ENCODE measurements at regions not wholly inside any gene's neighbourhood (a gene's known extent, or its start where the extent isn't known, plus 50 kb on each side); places are given as distances from the start of the nearest gene placed in this dataset.

DNA sequence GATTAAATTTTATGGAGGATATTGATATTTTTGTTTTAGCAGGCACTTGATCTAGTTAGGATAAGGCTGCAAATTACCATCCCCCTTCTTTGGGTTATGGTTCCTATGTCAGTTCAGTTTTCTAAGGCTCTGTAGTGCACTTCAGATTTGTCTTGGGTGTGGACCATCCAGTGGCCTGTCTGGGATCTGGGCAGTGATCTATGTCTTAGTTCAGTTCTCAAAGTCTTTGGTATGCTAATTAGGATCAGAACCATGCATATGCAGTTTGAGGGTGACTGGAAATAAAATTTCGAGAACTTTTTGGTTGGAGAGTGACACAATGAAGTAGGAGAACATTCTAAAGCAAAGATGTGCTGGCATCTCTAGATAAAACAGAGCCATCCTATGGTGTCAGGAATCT lies 388.2 kb downstream of the MID1IP1 start:
- Mint-ChIP-seq H3K27me3 (no peaks in the 10 kb centered on the region), H3K27ac (no peak overlapping the region), H3K36me3 (no peaks in the 10 kb centered on the region), H3K9me3 (no peaks in the 10 kb centered on the region), H3K4me1 (no peaks in the 10 kb centered on the region), H3K4me3 (no peak overlapping the region)
- POLR2A ChIA-PET = no interaction called here
- DNase-seq (no peak), ATAC-seq (ENCODE audit: low read depth) (no peak)

DNA sequence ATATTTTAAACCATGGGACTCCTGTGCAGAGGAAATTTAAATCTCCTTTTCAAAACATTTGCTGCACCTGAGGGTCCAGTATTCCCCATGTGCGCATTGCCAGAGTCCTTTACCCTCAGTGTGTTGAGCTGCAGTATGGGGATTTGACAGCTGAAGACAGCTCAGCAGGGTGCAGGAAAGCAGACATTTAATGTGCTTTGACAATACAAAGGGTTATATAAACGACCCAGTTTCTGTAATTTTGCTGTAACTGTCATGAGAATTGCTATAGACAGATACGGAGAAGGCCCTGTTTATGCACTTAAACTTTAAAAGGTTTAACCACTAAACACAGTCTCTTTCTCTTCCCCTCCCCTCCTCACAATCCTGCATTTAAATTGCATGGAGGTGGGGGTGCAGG lies 393.4 kb downstream of the MID1IP1 start:
- no peaks in the 10 kb centered on the region for H3K36me3 Mint-ChIP-seq
- H3K4me1 Mint-ChIP-seq = peaks cover 22% of the 10 kb centered on the region
- ATAC-seq (ENCODE audit: low read depth) = no peak
- no peak overlapping the region for H3K4me3 Mint-ChIP-seq
- H3K9me3 Mint-ChIP-seq = peaks cover 1% of the 10 kb centered on the region
- DNase-seq = no peak
- POLR2A ChIA-PET = interaction anchor here (1.6 kb wide), 1 partner anchor 20 kb away, joined by 6 read pairs; no protein-coding TSS in a partner anchor
- no peaks in the 10 kb centered on the region for H3K27me3 Mint-ChIP-seq
- H3K27ac Mint-ChIP-seq = no peak overlapping the region

DNA sequence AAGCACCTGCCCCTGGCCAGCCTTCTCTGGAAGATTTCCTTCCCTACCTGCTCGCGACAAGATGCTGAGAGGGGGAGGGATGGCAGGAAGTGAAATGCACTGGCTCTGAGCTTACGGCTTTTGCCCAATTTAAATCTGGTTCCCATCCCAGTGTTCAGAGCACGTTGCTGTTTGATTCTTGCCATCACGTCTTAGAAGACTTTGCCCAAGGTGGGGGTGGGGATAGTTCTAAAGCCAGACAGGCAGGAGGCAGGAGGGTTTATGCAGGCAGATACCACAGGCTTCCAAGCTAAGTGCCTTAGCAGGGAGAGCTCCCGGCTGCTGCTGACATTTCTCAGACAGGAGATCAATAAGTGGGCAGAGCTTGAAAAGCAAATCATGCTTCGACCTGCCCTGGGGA lies 393.9 kb downstream of the MID1IP1 start:
- Mint-ChIP-seq H3K9me3 (peaks cover 2% of the 10 kb centered on the region), H3K4me3 (no peak overlapping the region), H3K27me3 (no peaks in the 10 kb centered on the region), H3K36me3 (no peaks in the 10 kb centered on the region), H3K4me1 (peaks cover 23% of the 10 kb centered on the region), H3K27ac (no peak overlapping the region)
- DNase-seq (no peak), ATAC-seq (ENCODE audit: low read depth) (no peak)
- POLR2A ChIA-PET = interaction anchor here (1.6 kb wide), 1 partner anchor 20 kb away, joined by 6 read pairs; no protein-coding TSS in a partner anchor

DNA sequence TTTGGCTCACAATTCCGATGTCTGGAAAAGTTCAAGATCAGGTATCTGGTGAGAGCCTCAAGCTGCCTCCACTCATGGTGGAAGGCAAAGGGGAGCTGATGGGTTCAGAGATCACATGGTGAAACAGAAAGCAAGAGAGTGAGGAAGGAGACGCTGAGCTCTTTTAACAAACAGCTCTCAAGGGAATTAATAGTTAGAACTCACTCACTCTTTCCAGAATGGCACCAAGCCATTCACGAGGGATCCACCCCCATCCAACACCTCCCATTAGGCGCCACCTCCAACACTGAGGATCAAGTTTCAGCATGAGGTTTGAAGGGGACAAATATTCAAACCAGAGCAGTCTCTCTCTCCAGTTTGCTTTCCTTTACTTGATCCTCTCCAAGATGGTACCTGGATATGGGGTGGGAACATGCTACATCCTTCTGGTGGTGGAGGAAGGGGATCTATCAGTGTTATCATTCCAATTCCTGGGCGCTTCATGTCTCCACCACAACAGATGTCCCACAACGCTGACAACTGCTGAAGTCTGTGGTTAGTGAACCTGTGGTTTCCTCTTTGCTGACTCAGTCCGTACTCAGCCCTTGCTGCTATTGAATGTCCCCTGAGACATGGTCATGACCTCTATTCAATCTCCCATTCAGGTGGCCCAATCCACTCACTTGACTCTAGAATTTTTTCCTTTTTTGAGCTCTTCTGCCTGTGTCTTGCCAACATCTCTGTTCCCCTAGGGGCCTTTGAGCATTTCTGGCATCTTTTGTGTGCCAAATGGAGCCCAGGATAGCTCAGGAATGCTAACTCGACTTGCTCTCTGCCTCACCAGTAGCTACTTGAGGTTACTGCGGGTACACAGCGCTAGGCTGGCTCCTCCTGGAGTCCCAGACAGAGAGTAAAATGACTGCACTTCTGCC lies 395.2 kb downstream of the MID1IP1 start:
- Mint-ChIP-seq H3K36me3 (no peaks in the 10 kb centered on the region), H3K9me3 (peaks cover 2% of the 10 kb centered on the region), H3K4me3 (peak overlapping the region; percentile 58), H3K27ac (no peak overlapping the region), H3K27me3 (no peaks in the 10 kb centered on the region), H3K4me1 (peaks cover 27% of the 10 kb centered on the region)
- ATAC-seq (ENCODE audit: low read depth) (peak; percentile 81), DNase-seq (no peak)
- POLR2A ChIA-PET = interaction anchor here (1.6 kb wide), 1 partner anchor 22 kb away, joined by 6 read pairs; no protein-coding TSS in a partner anchor

DNA sequence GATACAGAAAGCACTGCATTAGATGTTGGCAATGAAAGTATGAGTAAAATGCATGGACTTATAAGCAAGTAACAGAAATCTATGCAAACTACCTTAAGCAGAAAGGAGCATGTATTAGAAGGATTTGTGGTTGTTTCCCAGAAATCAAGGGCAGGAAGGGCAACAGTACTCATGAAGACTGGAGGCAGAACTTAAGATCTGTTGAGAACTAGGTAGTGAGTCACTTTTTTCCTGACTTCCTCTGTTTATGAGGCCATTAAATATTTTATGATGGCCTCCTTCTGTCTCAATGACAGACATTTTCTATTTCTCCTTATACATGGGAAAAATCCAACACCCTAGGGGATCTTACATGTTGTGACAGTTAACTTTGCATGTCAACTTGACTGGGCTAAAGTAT lies 398.2 kb downstream of the MID1IP1 start:
- no peaks in the 10 kb centered on the region for H3K36me3 Mint-ChIP-seq
- no peak overlapping the region for H3K27ac Mint-ChIP-seq
- DNase-seq (no peak), ATAC-seq (ENCODE audit: low read depth) (no peak)
- no peak overlapping the region for H3K4me3 Mint-ChIP-seq
- POLR2A ChIA-PET = no interaction called here
- no peaks in the 10 kb centered on the region for H3K27me3 Mint-ChIP-seq
- peaks cover 32% of the 10 kb centered on the region for H3K4me1 Mint-ChIP-seq
- peaks cover 2% of the 10 kb centered on the region for H3K9me3 Mint-ChIP-seq

DNA sequence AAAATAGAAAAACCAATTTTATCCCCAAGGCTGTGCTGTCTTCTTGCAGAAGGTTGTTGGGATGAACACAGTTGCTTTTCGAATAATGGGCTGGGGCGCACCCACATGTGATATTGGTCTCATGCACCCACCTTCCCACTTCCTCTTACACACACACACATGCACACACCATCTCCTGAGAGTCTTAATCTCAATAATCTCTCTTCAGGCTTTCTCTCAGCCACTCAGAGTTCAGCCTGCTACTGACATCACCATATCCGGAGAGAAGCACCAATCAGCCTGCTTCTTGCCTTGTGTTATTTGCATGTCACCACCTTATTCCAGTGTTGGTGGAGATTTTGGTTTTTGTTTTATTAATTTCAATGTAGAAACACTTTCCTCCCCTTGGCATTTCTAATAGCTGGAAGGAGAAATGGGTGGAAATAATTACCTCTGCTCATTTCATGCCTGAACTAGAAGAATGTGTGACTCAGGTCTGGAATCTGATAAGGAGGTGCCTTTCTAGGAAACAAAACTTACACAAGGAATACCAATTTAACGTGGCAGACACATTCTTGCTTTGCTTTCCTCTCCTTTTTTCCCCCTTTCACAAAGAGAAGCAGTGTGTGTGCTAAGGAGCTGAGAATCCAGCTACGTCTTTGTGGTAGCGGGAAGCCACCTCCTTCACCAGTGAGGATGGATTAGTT lies 400.2 kb downstream of the MID1IP1 start:
- no peak overlapping the region for H3K27ac Mint-ChIP-seq
- H3K4me1 Mint-ChIP-seq = peaks cover 22% of the 10 kb centered on the region
- POLR2A ChIA-PET = no interaction called here
- peaks cover 2% of the 10 kb centered on the region for H3K9me3 Mint-ChIP-seq
- H3K27me3 Mint-ChIP-seq = no peaks in the 10 kb centered on the region
- H3K4me3 Mint-ChIP-seq = no peak overlapping the region
- H3K36me3 Mint-ChIP-seq = no peaks in the 10 kb centered on the region
- DNase-seq (no peak), ATAC-seq (ENCODE audit: low read depth) (peak; percentile 46)

DNA sequence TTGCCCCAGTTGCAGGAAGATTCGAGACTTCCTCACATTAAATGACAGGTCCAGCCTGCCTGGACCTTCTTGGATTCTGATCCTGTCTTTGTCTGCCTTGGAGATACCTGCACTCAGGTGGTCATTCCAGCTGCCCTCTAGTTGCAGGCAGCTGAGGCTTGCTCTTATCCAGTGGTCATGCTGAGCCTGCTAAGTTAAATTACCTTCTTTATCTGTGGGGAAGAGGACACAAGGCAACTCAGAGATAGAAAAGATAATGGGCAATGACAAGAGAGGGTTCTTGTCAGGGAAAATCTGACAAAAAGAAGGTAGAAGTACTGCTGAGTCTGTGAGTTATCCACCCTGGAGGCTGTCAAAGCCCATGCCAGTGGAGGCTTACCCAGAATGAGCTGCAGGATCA lies 401.4 kb downstream of the MID1IP1 start:
- H3K36me3 Mint-ChIP-seq = no peaks in the 10 kb centered on the region
- no peak overlapping the region for H3K4me3 Mint-ChIP-seq
- H3K9me3 Mint-ChIP-seq = peaks cover 2% of the 10 kb centered on the region
- ATAC-seq (ENCODE audit: low read depth) (no peak), DNase-seq (no peak)
- H3K27me3 Mint-ChIP-seq = no peaks in the 10 kb centered on the region
- peaks cover 17% of the 10 kb centered on the region for H3K4me1 Mint-ChIP-seq
- no peak overlapping the region for H3K27ac Mint-ChIP-seq
- POLR2A ChIA-PET = no interaction called here

DNA sequence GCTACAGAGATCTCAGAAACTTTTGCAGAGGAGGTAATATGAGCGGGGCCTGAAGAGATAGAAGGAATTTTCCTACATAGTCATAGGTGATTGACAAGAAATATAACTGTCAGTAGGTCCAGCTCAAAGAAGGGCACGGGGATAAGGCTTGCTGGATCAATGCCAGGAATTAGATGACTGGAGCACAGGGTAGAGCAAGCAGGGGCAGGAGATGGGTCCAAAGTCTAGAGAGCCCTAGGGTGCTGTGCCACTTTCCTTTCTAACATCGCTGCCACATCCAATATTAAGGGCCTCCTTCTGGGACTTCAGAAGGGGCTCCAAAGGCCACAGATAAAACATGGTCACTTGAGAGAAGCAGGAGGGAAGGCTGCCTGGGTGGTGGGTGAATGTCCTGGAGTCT lies 402.2 kb downstream of the MID1IP1 start:
- peaks cover 17% of the 10 kb centered on the region for H3K4me1 Mint-ChIP-seq
- H3K36me3 Mint-ChIP-seq = no peaks in the 10 kb centered on the region
- H3K27ac Mint-ChIP-seq = no peak overlapping the region
- no peak for ATAC-seq (ENCODE audit: low read depth)
- peaks cover 2% of the 10 kb centered on the region for H3K9me3 Mint-ChIP-seq
- no peaks in the 10 kb centered on the region for H3K27me3 Mint-ChIP-seq
- POLR2A ChIA-PET = no interaction called here
- no peak for DNase-seq
- H3K4me3 Mint-ChIP-seq = no peak overlapping the region

DNA sequence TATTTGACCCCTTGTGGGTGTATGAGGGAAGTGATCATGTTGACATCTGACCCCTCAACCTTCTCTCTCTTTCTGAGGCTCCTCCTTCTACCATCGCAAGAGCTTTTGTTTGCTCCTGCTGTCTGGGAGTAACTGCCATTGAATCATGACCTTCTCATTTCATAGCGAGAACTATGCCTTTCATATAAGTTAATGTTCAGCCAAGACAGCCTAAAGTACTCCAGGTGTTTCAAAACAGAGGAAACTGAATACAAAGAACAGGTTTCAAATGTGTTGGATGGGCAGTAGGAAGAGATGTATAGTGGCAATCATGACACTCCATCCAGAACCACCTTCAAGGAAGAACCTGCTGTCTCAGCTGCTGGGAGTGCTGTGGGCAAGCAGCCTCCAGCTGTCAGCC lies 403.1 kb downstream of the MID1IP1 start:
- ATAC-seq (ENCODE audit: low read depth) = no peak
- H3K27ac Mint-ChIP-seq = no peak overlapping the region
- H3K4me1 Mint-ChIP-seq = peaks cover 13% of the 10 kb centered on the region
- no peaks in the 10 kb centered on the region for H3K27me3 Mint-ChIP-seq
- H3K9me3 Mint-ChIP-seq = peaks cover 2% of the 10 kb centered on the region
- no peaks in the 10 kb centered on the region for H3K36me3 Mint-ChIP-seq
- POLR2A ChIA-PET = no interaction called here
- no peak for DNase-seq
- no peak overlapping the region for H3K4me3 Mint-ChIP-seq

DNA sequence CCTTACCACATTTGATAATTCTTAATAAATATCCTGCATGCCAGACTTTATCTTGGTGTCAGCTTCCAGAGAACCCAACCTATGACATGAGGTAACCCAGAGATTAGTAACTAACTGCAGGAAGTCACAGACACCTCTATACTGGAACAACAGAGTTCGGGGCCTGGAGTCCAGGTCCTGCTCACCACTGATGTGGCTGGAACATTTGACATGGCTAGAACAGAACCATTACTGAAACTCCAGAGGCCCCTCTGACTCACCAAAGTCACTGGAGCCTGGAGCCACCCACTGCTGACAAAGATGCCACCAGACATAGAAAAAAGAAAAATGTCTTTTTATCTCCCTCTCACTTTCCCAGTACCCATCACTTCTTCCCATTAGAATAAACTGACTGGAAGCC lies 403.7 kb downstream of the MID1IP1 start:
- DNase-seq (no peak), ATAC-seq (ENCODE audit: low read depth) (no peak)
- Mint-ChIP-seq H3K27ac (no peak overlapping the region), H3K9me3 (peaks cover under 1% of the 10 kb centered on the region), H3K4me1 (peaks cover 9% of the 10 kb centered on the region), H3K4me3 (no peak overlapping the region), H3K36me3 (no peaks in the 10 kb centered on the region), H3K27me3 (no peaks in the 10 kb centered on the region)
- POLR2A ChIA-PET = no interaction called here

DNA sequence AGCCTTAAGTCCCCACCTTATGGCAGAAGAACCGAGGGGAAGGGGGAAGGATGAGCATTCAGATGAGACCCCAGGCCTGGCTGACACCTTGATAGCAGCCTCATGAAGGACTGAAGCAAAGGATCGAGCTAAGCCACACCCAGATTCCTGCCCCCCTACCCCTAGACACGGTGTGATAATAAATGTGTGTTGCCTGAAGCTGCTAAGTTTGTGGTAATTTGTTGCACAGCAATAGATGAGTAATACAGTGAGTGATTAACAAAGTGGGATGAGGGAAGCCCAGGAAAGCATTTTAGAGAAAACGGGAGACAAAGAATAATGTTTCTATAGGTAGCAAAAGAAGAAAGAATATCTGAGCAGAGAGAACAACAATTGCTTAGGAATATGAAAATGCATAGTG lies 404.2 kb downstream of the MID1IP1 start:
- Mint-ChIP-seq H3K27ac (no peak overlapping the region), H3K4me3 (no peak overlapping the region), H3K27me3 (no peaks in the 10 kb centered on the region), H3K36me3 (no peaks in the 10 kb centered on the region), H3K9me3 (peaks cover 2% of the 10 kb centered on the region), H3K4me1 (peaks cover 9% of the 10 kb centered on the region)
- DNase-seq (no peak), ATAC-seq (ENCODE audit: low read depth) (no peak)
- POLR2A ChIA-PET = no interaction called here

DNA sequence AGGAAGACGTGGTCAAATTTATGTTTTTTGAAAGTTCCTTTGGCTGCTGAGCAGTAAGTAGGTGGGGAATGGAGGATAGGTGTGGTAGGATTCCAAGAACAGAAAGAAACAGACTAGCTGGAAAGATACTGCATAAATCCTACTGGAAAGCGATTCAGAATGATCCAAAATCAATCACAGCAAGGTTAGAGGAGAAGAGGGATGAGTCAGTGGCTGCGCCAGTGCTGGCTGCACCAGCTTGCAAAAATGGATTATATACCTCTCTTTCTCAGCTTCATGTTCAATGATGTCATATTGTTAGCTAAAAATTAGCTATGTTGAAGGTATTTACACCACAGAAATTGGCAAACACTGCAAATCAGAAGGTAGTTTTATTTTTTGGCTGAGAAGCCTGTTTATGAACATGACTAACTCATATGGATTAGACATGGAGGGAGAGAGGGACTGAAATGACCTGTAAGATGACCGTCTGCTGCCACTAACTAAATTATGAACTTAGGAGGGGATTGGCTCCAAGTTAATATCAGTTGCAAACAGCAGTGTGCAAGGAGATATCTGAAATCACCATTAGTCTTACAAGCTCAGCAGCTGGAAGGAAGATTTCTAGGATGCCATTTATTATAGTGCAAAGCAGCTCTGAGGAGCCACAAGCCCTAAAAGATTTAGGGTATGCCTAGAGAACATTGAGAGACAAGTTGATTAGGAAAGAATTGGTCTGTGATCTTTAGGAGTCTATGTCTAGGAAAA lies 405.3 kb downstream of the MID1IP1 start:
- peaks cover 2% of the 10 kb centered on the region for H3K9me3 Mint-ChIP-seq
- POLR2A ChIA-PET = no interaction called here
- ATAC-seq (ENCODE audit: low read depth) (no peak), DNase-seq (no peak)
- H3K27ac Mint-ChIP-seq = no peak overlapping the region
- H3K36me3 Mint-ChIP-seq = no peaks in the 10 kb centered on the region
- peaks cover 3% of the 10 kb centered on the region for H3K4me1 Mint-ChIP-seq
- H3K27me3 Mint-ChIP-seq = no peaks in the 10 kb centered on the region
- no peak overlapping the region for H3K4me3 Mint-ChIP-seq

DNA sequence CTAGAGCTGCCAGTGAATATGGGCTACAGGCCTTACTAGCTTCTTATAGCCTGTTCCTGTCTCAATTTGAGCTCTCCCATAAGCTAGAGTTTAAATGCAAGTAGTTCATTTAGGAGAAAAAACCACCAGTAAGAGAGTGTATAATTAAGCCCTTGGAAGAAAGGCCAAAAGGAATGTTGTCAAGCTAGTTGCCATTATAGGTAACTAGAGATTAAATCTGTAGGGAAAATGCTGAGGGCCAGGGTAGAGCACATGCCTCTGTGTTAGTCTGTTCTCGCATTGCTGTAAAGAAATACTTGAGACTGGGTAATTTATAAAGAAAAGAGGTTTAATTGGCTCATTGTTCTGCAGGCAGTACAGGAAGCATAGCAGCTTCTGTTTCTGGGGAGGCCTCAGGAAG lies 410.2 kb downstream of the MID1IP1 start:
- DNase-seq (no peak), ATAC-seq (ENCODE audit: low read depth) (no peak)
- POLR2A ChIA-PET = no interaction called here
- H3K4me3 Mint-ChIP-seq = no peak overlapping the region
- H3K4me1 Mint-ChIP-seq = no peaks in the 10 kb centered on the region
- no peaks in the 10 kb centered on the region for H3K36me3 Mint-ChIP-seq
- no peak overlapping the region for H3K27ac Mint-ChIP-seq
- no peaks in the 10 kb centered on the region for H3K27me3 Mint-ChIP-seq
- peaks cover 2% of the 10 kb centered on the region for H3K9me3 Mint-ChIP-seq
